SK-N-SH treated with all-trans-retinoic acid at 6 μM for 48 hours (cell line): ENCODE measurements at regions not wholly inside any gene's neighbourhood (a gene's known extent, or its start where the extent isn't known, plus 50 kb on each side); places are given as distances from the start of the nearest gene placed in this dataset.
A peak's percentile ranks its signal among the peaks of the same experiment; 100 is the strongest.

Experiments used
- ATAC-seq: fragments of 200-7000 bp; cut with Tn5 transposase; 3 replicates; pipeline ENCODE4 v1.9.1; 2020; ENCODE audit warnings: mild to moderate bottlenecking, moderate library complexity
- ARNTL ChIP-seq: fragments of 450-650 bp; formaldehyde crosslinking; IDR thresholded peaks from 2 replicates; pipeline ENCODE4 v1.5.0; 2020; ENCODE audit warnings: low read depth, mild to moderate bottlenecking, moderate library complexity, borderline replicate concordance
- BACH2 ChIP-seq: fragments of 250-450 bp; sonication (Bioruptor Pico); IDR thresholded peaks from 2 replicates; pipeline ENCODE4 v1.9.0; 2021; ENCODE audit warnings: mild to moderate bottlenecking, borderline replicate concordance
- ESRRG ChIP-seq: fragments of 250-450 bp; sonication (Bioruptor Pico); IDR thresholded peaks from 2 replicates; pipeline ENCODE4 v1.6.1; 2021; ENCODE audit warnings: mild to moderate bottlenecking
- GLIS3 ChIP-seq: fragments of 250-450 bp; sonication (Bioruptor Pico); IDR thresholded peaks from 2 replicates; pipeline ENCODE4 v1.5.0; 2020; ENCODE audit warnings: mild to moderate bottlenecking, moderate library complexity
- ISL1 ChIP-seq: fragments of 250-450 bp; sonication (Bioruptor Pico); IDR thresholded peaks from 2 replicates; pipeline ENCODE4 v2.1.2; 2022; ENCODE audit warnings: mild to moderate bottlenecking, moderate library complexity
- OSR1 ChIP-seq: fragments of 250-450 bp; sonication (Bioruptor Pico); IDR thresholded peaks from 2 replicates; pipeline ENCODE4 v1.8.0; 2022; ENCODE audit warnings: moderate library complexity, mild to moderate bottlenecking, inconsistent platforms
- POU6F1 ChIP-seq: fragments of 250-450 bp; sonication (Bioruptor Pico); IDR thresholded peaks from 2 replicates; pipeline ENCODE4 v1.8.0; 2021; ENCODE audit warnings: low read depth, mild to moderate bottlenecking, moderate library complexity, borderline replicate concordance
- PPARA ChIP-seq: fragments of 250-450 bp; sonication (Bioruptor Pico); IDR thresholded peaks from 2 replicates; pipeline ENCODE4 v1.5.0; 2020; ENCODE audit warnings: mild to moderate bottlenecking, borderline replicate concordance
- RARB ChIP-seq: fragments of 250-450 bp; sonication (Bioruptor Pico); IDR thresholded peaks from 2 replicates; pipeline ENCODE4 v1.8.0; 2021; ENCODE audit warnings: mild to moderate bottlenecking, moderate library complexity
- SNAI2 ChIP-seq: fragments of 250-450 bp; sonication (Bioruptor Pico); IDR thresholded peaks from 2 replicates; pipeline ENCODE4 v1.5.0; 2020; ENCODE audit warnings: mild to moderate bottlenecking, moderate library complexity
- TOX ChIP-seq: fragments of 250-450 bp; sonication (Bioruptor Pico); IDR thresholded peaks from 2 replicates; pipeline ENCODE4 v1.8.0; 2021; ENCODE audit warnings: mild to moderate bottlenecking, moderate library complexity, borderline replicate concordance
- TSHZ2 ChIP-seq: fragments of 250-450 bp; sonication (Bioruptor Pico); IDR thresholded peaks from 2 replicates; pipeline ENCODE4 v1.5.0; 2020; ENCODE audit warnings: mild to moderate bottlenecking, moderate library complexity
- ZC3H10 ChIP-seq: fragments of 250-450 bp; sonication (Bioruptor Pico); IDR thresholded peaks from 2 replicates; pipeline ENCODE4 v1.5.1; 2021; ENCODE audit warnings: mild to moderate bottlenecking, moderate library complexity
- ZFP3 ChIP-seq: fragments of 250-450 bp; sonication (Bioruptor Pico); IDR thresholded peaks from 2 replicates; pipeline ENCODE4 v1.5.0; 2020; ENCODE audit warnings: mild to moderate bottlenecking, moderate library complexity
- ZFP30 ChIP-seq: fragments of 450-650 bp; formaldehyde crosslinking; IDR thresholded peaks from 2 replicates; pipeline ENCODE4 v1.5.0; 2022; ENCODE audit warnings: mild to moderate bottlenecking, moderate library complexity
- ZNF565 ChIP-seq: fragments of 450-650 bp; formaldehyde crosslinking; conservative IDR thresholded peaks from 2 replicates; pipeline ENCODE4 v1.5.0; 2020; ENCODE audit warnings: low read depth, mild to moderate bottlenecking, moderate library complexity
- ZNF8 ChIP-seq: fragments of 450-650 bp; formaldehyde crosslinking; IDR thresholded peaks from 2 replicates; pipeline ENCODE4 v1.5.0; 2020; ENCODE audit warnings: mild to moderate bottlenecking, moderate library complexity
- TF ChIP-seq, protein P1 (sequence below): fragments of 250-450 bp; sonication (Bioruptor Pico); IDR thresholded peaks from 2 replicates; pipeline ENCODE4 v1.5.1; 2021; ENCODE audit warnings: mild to moderate bottlenecking, moderate library complexity
- TF ChIP-seq, protein P2 (sequence below): fragments of 250-450 bp; sonication (Bioruptor Pico); IDR thresholded peaks from 2 replicates; pipeline ENCODE4 v1.8.0; 2020; ENCODE audit warnings: mild to moderate bottlenecking, moderate library complexity, borderline replicate concordance

DNA sequence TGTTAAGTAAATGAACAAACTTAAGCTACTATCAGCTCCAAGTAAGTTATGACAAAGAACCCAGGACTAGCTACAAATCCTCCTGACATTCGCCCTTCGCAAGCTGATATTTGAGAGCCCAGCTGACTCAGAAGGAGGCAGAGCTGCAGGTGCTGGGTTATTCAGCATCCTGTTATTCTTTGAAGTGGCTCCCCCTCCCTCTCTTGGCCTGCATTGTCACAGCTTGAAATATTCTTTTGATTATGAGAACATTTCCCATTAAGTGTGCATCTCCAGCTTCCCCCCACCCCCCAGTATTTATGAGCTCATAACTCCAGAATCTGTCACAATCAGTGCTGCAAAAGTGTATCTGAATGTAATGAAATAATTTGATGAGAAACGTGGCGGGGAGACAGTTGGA is 78.8 kb upstream of the RALY start:
- peak; percentile 77 for ATAC-seq
- TF ChIP-seq POU6F1 (CRISPR knock-in tag) = no peak
- TF ChIP-seq PPARA (CRISPR knock-in tag) = no peak
- no peak for TF ChIP-seq ZFP3 (CRISPR knock-in tag)
- TF ChIP-seq SNAI2 (CRISPR knock-in tag) = no peak
- TF ChIP-seq OSR1 (CRISPR knock-in tag) = no peak
- TF ChIP-seq, protein P1, sequence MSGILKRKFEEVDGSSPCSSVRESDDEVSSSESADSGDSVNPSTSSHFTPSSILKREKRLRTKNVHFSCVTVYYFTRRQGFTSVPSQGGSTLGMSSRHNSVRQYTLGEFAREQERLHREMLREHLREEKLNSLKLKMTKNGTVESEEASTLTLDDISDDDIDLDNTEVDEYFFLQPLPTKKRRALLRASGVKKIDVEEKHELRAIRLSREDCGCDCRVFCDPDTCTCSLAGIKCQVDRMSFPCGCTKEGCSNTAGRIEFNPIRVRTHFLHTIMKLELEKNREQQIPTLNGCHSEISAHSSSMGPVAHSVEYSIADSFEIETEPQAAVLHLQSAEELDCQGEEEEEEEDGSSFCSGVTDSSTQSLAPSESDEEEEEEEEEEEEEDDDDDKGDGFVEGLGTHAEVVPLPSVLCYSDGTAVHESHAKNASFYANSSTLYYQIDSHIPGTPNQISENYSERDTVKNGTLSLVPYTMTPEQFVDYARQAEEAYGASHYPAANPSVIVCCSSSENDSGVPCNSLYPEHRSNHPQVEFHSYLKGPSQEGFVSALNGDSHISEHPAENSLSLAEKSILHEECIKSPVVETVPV (CRISPR knock-in tag) = no peak
- no peak for TF ChIP-seq TOX
- TF ChIP-seq ZFP30 (CRISPR knock-in tag) = no peak
- no peak for TF ChIP-seq TSHZ2
- TF ChIP-seq GLIS3 = no peak
- no peak for TF ChIP-seq ZNF565 (CRISPR knock-in tag)
- TF ChIP-seq ESRRG (CRISPR knock-in tag) = no peak
- TF ChIP-seq, all 23 proteins: peak for 0

- TF ChIP-seq ZNF565 (CRISPR knock-in tag) (no peak), ZNF8 (CRISPR knock-in tag) (no peak), ESRRG (CRISPR knock-in tag) (no peak), BACH2 (CRISPR knock-in tag) (no peak), TOX (no peak)
- TF ChIP-seq, protein P1 (CRISPR knock-in tag) = no peak
- TF ChIP-seq, all 23 proteins: peak for 0
- ATAC-seq = peak; percentile 52
Observed at GRCh38 chr20:33915726-33916331, 77.9 kb upstream of the RALY start.

GRCh38 chr20:33916768-33917167 is 76.9 kb upstream of the RALY start:
- TF ChIP-seq OSR1 (CRISPR knock-in tag) (no peak), ISL1 (CRISPR knock-in tag) (no peak), ESRRG (CRISPR knock-in tag) (no peak), SNAI2 (CRISPR knock-in tag) (no peak), GLIS3 (no peak), ZFP30 (CRISPR knock-in tag) (no peak), BACH2 (CRISPR knock-in tag) (no peak), RARB (CRISPR knock-in tag) (no peak), TOX (no peak), ZC3H10 (CRISPR knock-in tag) (no peak), ARNTL (CRISPR knock-in tag) (no peak)
- TF ChIP-seq, protein P2, sequence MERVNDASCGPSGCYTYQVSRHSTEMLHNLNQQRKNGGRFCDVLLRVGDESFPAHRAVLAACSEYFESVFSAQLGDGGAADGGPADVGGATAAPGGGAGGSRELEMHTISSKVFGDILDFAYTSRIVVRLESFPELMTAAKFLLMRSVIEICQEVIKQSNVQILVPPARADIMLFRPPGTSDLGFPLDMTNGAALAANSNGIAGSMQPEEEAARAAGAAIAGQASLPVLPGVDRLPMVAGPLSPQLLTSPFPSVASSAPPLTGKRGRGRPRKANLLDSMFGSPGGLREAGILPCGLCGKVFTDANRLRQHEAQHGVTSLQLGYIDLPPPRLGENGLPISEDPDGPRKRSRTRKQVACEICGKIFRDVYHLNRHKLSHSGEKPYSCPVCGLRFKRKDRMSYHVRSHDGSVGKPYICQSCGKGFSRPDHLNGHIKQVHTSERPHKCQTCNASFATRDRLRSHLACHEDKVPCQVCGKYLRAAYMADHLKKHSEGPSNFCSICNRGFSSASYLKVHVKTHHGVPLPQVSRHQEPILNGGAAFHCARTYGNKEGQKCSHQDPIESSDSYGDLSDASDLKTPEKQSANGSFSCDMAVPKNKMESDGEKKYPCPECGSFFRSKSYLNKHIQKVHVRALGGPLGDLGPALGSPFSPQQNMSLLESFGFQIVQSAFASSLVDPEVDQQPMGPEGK (CRISPR knock-in tag) = no peak
- no peak for ATAC-seq
